ENCODE measurements at regions not wholly inside any gene's neighbourhood (a gene's known extent, or its start where the extent isn't known, plus 50 kb on each side); places are given as distances from the start of the nearest gene placed in this dataset.

DNA sequence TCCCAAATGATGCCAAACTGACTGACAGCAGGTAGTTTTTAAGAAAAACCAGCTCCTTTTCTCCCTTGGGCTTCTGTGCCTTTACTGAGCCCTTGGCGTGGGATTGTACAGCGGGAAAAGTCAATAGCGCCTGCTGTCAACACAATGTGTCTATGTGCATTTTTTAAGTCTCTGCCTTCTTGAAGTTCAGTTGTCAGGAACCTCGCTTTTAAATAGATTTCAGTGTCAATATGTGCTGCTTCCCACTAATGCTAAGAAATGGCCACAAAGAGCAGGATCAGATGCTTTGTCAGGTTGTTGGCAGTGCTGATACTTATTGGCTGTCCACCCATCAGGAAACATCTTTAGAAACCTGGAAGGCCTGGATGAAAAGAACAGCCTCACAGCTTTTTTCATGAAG lies 424.4 kb downstream of the C3orf38 start:
- H3K27me3 Mint-ChIP-seq (ENCODE audit: low read depth): no peaks in the 10 kb centered on the region
- H3K4me1 Mint-ChIP-seq: no peaks in the 10 kb centered on the region
- POLR2A ChIA-PET: no interaction called here
- H3K4me3 Mint-ChIP-seq: no peak overlapping the region
- H3K9me3 Mint-ChIP-seq: peaks cover 20% of the 10 kb centered on the region
- no peak for ATAC-seq
- DNase-seq (ENCODE audit: low spot score): no peak
- TF ChIP-seq ATF3 (CRISPR knock-in tag; conservative IDR thresholded peaks at IDR 0.05): no peak
- H3K36me3 Mint-ChIP-seq: peaks cover 10% of the 10 kb centered on the region
- CTCF ChIA-PET: no interaction called here
- no peak overlapping the region for H3K27ac Mint-ChIP-seq

DNA sequence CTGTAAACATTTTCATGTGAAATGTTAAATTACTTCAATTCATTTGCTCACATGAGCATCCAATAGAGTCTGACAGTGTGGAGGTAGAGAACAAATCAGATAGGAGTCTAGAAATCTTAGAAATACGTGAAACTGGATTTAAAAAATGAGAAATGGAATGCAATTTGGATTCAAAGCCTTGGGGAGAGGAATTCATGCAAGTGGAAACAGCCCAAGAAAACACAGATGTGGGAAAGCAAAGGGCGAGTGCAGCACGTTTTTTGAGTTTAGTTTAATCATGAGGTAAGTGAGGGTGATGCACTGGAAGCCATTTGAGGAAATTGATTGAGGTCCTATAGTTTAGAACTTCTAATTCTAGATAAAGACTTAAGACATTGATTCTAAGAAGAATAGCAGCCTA lies 434.7 kb downstream of the C3orf38 start:
- Mint-ChIP-seq H3K4me3 (no peak overlapping the region), H3K36me3 (no peaks in the 10 kb centered on the region), H3K4me1 (peaks cover 14% of the 10 kb centered on the region), H3K9me3 (no peaks in the 10 kb centered on the region), H3K27ac (no peak overlapping the region), H3K27me3 (ENCODE audit: low read depth) (no peaks in the 10 kb centered on the region)
- ATAC-seq: no peak
- CTCF ChIA-PET: no interaction called here
- no peak for DNase-seq (ENCODE audit: low spot score)
- TF ChIP-seq NFE2L1 (CRISPR knock-in tag; IDR thresholded peaks at IDR 0.05) (no peak), CBFB (CRISPR knock-in tag; IDR thresholded peaks at IDR 0.05; ENCODE audit: low read depth) (no peak), ZNF423 (CRISPR knock-in tag; IDR thresholded peaks at IDR 0.05) (no peak), JUN (CRISPR knock-in tag; IDR thresholded peaks at IDR 0.05) (no peak), ZNF416 (CRISPR knock-in tag; IDR thresholded peaks at IDR 0.05) (no peak), OVOL2 (CRISPR knock-in tag; IDR thresholded peaks at IDR 0.05; ENCODE audit: borderline replicate concordance) (no peak), CREB1 (CRISPR knock-in tag; IDR thresholded peaks at IDR 0.05) (no peak), CREM (CRISPR knock-in tag; IDR thresholded peaks at IDR 0.05) (no peak), USF2 (CRISPR knock-in tag; IDR thresholded peaks at IDR 0.05) (no peak), NFYB (CRISPR knock-in tag; conservative IDR thresholded peaks at IDR 0.05; ENCODE audit: low read depth) (no peak), ELF4 (CRISPR knock-in tag; IDR thresholded peaks at IDR 0.05; ENCODE audit: low read depth) (no peak), EMX1 (CRISPR knock-in tag; IDR thresholded peaks at IDR 0.05) (no peak)
- TF ChIP-seq, protein P1, sequence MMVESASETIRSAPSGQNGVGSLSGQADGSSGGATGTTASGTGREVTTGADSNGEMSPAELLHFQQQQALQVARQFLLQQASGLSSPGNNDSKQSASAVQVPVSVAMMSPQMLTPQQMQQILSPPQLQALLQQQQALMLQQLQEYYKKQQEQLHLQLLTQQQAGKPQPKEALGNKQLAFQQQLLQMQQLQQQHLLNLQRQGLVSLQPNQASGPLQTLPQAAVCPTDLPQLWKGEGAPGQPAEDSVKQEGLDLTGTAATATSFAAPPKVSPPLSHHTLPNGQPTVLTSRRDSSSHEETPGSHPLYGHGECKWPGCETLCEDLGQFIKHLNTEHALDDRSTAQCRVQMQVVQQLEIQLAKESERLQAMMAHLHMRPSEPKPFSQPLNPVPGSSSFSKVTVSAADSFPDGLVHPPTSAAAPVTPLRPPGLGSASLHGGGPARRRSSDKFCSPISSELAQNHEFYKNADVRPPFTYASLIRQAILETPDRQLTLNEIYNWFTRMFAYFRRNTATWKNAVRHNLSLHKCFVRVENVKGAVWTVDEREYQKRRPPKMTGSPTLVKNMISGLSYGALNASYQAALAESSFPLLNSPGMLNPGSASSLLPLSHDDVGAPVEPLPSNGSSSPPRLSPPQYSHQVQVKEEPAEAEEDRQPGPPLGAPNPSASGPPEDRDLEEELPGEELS (CRISPR knock-in tag; IDR thresholded peaks at IDR 0.05): no peak
- POLR2A ChIA-PET: no interaction called here

- TF ChIP-seq NR2C2 (CRISPR knock-in tag; IDR thresholded peaks at IDR 0.05): no peak
- no peak for TF ChIP-seq E2F5 (CRISPR knock-in tag; IDR thresholded peaks at IDR 0.05)
- TF ChIP-seq, protein P2, sequence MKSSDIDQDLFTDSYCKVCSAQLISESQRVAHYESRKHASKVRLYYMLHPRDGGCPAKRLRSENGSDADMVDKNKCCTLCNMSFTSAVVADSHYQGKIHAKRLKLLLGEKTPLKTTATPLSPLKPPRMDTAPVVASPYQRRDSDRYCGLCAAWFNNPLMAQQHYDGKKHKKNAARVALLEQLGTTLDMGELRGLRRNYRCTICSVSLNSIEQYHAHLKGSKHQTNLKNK (CRISPR knock-in tag; IDR thresholded peaks at IDR 0.05): no peak
- no peak for TF ChIP-seq GTF2I (CRISPR knock-in tag; conservative IDR thresholded peaks at IDR 0.05)
- no peak for TF ChIP-seq TEAD4 (CRISPR knock-in tag; IDR thresholded peaks at IDR 0.05)
- no peak for TF ChIP-seq FOXJ3 (CRISPR knock-in tag; IDR thresholded peaks at IDR 0.05; ENCODE audit: borderline replicate concordance)
- no peak for TF ChIP-seq ZBTB21 (CRISPR knock-in tag; IDR thresholded peaks at IDR 0.05; ENCODE audit: borderline replicate concordance)
- TF ChIP-seq SP1 (CRISPR knock-in tag; conservative IDR thresholded peaks at IDR 0.05): no peak
- TF ChIP-seq ZBTB43 (CRISPR knock-in tag; IDR thresholded peaks at IDR 0.05): no peak
- no peak for TF ChIP-seq ZNF416 (CRISPR knock-in tag; IDR thresholded peaks at IDR 0.05)
- TF ChIP-seq RELA (CRISPR knock-in tag; IDR thresholded peaks at IDR 0.05; ENCODE audit: borderline replicate concordance): no peak
- TF ChIP-seq RORB (CRISPR knock-in tag; IDR thresholded peaks at IDR 0.05): no peak
- TF ChIP-seq GABPB1 (CRISPR knock-in tag; IDR thresholded peaks at IDR 0.05): no peak
- no peak for TF ChIP-seq NR1H2 (CRISPR knock-in tag; IDR thresholded peaks at IDR 0.05)
- no peak for TF ChIP-seq SMAD4 (CRISPR knock-in tag; IDR thresholded peaks at IDR 0.05)
- TF ChIP-seq EMX1 (CRISPR knock-in tag; IDR thresholded peaks at IDR 0.05): no peak
- no peak for TF ChIP-seq ELF4 (CRISPR knock-in tag; IDR thresholded peaks at IDR 0.05; ENCODE audit: low read depth)
- Mint-ChIP-seq H3K4me1 (peaks cover 26% of the 10 kb centered on the region), H3K9me3 (no peaks in the 10 kb centered on the region), H3K4me3 (no peak overlapping the region), H3K27me3 (ENCODE audit: low read depth) (no peaks in the 10 kb centered on the region), H3K36me3 (no peaks in the 10 kb centered on the region), H3K27ac (no peak overlapping the region)
- DNase-seq (ENCODE audit: low spot score): no peak
- CTCF ChIA-PET: no interaction called here
- POLR2A ChIA-PET: no interaction called here
- no peak for ATAC-seq
Measured at GRCh38 chr3:88586121-88586640, 436.4 kb downstream of the C3orf38 start.

All from WTC11 (cell line).